GM21825 (cell line): ENCODE measurements at regions not wholly inside any gene's neighbourhood (a gene's known extent, or its start where the extent isn't known, plus 50 kb on each side); places are given as distances from the start of the nearest gene placed in this dataset.
"Not testable (repeated sequence)": the region's sequence is repeated elsewhere in the genome, so short reads cannot be mapped to it uniquely, and the experiment has no call there.

Experiments used
- ATAC-seq: cut with Tn5 transposase; IDR thresholded peaks from one replicate; pipeline ENCODE4 v1.9.1; 2021; ENCODE audit warnings: mild to moderate bottlenecking, moderate library complexity; ENCODE audit not compliant: unreplicated experiment

DNA sequence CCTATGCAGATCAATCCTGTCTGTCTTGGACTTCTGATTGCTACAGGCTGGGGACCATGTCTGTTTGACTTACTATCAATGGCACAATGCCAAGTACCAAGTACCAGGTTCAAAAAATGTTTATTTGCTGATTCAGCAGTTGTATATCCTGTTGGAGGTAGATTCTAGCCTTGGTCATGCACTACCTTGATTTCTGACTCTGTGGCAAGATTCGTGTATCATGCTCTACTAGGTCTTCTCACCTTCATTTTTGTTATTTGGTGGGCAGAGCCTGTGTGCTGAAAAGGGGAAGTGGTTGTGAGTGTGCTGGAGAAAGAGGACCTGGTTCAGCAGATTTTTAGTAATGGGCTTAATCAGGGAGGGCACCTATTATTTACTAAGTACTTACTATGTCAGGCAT, 192.4 kb upstream of the MYLIP start:
- peak; percentile 81 for ATAC-seq

- ATAC-seq, result no peak
Observed at GRCh38 chr6:15935661-15936060, 193.2 kb upstream of the MYLIP start.

DNA sequence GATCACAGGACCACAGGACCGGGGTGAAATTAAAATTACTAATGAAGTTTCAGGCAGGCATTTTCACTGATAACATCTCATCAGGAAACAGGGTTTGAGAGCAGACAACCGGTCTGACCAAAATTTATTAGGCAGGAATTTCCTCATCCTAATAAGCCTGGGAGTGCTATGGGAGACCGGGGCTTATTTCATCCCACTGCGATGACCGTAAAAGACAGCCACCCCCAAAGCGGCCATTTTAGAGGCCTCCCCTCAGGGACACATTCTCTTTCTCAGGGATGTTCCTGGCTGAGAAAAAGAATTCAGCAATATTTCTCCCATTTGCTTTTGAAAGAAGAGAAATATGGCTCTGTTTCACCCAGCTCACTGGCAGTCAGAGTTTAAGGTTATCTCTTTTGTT, 197.2 kb upstream of the MYLIP start:
- ATAC-seq, result not testable (repeated sequence)

GRCh38 chr6:15930207-15930606, 198.7 kb upstream of the MYLIP start:
- ATAC-seq, result no peak

- ATAC-seq, result no peak
Observed at GRCh38 chr6:15929685-15930084, 199.2 kb upstream of the MYLIP start.

GRCh38 chr6:15927531-15928225, 201.2 kb upstream of the MYLIP start:
- no peak for ATAC-seq

GRCh38 chr6:15926256-15926655, 202.6 kb upstream of the MYLIP start:
- no peak for ATAC-seq

DNA sequence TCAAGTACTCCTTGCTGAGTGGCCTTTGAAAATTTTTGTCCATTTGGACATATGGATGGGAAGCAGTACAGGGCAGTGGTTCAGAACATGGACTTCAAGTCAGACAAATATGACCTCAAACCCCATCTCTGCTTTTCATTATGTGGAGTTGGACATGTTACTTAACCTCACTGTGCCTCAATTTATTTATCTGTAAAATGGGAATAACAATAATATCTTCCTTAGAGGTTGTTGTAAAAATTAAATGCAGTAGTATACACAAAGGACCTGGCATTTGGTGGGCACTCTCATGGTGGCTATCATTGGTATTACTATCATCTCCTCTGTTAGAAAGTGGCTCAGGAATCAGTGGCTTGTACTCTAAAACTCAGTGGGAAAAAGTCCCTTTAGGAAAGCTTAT, 204.0 kb upstream of the MYLIP start:
- ATAC-seq, result no peak

GRCh38 chr6:15922510-15923250, 206.2 kb upstream of the MYLIP start:
- no peak for ATAC-seq

DNA sequence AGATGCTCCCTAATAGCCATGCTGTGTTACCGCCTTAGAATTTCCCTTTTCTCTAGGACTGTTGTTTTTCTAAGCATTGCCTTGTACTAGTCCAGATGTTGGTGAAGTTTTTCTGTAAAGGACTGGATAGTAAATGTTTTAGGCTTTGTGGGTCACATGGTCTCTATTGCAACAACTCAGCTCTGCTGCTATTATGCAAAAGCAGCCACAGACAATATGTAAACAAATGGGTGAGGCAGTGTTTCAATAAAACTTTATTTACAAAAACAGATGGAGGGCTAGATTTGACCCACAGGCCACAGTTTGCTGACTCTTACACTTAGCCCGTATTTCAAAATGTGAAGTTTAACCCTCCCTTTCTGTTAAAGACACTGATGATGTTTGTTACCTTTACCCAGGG, 207.6 kb upstream of the MYLIP start:
- no peak for ATAC-seq

GRCh38 chr6:15916581-15916980, 212.3 kb upstream of the MYLIP start:
- no peak for ATAC-seq

- no peak for ATAC-seq
Observed at GRCh38 chr6:15915508-15916178, 213.2 kb upstream of the MYLIP start.

DNA sequence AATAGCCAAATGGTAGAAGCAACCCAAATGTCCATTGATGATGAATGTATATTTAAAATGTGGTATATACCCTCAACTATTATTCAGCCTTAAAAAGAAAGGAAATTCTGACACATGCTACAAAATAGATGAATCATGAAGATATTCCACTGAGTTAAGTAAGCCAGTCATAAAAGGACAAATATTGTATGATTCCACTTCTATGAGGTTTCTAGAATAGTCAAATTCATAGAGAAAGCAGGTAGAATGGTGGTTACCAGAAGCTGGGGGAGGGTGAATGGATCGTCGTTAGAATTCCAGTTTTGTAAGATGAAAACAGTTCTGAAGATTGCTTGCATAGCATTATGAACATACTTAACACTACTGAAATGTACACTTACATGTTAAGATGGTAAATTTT, 214.3 kb upstream of the MYLIP start:
- no peak for ATAC-seq

DNA sequence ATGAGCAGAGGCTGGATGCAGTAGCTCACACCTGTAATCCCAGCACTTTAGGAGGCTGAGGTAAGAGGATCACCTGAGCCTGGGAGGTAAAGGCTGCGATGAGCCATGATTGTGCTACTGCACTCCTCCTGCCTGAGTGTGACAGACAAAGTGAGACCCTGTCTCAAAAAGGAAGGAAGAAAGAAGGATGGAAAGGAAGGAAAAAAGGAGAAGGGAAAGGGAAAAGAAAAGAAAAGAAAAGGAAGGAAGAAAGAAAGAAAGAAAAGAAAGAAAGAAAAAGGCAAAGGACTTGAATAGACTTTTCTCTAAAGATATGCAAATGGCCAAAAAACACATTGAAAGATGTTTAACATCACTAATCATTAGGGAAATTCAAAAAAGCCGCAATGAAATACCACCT, 215.3 kb upstream of the MYLIP start:
- ATAC-seq, result no peak

GRCh38 chr6:15912505-15913400, 216.1 kb upstream of the MYLIP start:
- ATAC-seq, result no peak

DNA sequence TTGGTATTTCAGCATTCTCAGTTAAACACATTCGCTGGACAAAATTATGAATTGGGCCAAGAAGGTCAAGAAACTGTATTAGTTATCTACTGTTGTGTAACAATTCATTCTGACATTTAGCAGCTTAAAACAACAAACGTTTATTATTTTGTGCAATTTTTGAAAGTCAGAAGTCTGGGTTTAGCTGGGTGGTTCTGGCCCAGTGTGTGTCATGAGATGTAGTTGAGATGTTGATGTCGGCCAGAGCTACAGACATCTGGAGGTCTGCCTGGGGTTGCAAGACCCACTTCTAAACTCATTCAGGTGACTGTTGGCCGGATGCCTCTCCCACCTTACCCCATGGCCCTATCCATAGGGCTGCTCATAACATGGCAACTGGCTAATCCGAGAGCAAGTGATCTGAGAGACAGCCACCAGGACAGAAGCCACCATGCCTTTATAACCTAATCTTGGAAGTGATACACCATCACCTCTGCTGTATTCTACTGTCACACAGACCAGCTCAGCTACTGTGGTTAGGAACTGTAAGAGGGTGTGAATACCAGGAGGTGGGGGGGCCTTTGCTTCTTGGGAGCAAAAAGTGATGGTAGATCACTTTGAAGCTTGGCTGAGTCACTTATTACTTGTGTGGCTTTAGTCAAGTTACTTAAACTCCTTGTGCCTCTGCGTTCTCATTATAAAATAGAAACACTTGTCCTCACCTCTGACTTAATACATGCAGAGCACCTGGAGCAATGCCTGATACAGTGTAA, 217.0 kb upstream of the MYLIP start:
- ATAC-seq, result no peak

DNA sequence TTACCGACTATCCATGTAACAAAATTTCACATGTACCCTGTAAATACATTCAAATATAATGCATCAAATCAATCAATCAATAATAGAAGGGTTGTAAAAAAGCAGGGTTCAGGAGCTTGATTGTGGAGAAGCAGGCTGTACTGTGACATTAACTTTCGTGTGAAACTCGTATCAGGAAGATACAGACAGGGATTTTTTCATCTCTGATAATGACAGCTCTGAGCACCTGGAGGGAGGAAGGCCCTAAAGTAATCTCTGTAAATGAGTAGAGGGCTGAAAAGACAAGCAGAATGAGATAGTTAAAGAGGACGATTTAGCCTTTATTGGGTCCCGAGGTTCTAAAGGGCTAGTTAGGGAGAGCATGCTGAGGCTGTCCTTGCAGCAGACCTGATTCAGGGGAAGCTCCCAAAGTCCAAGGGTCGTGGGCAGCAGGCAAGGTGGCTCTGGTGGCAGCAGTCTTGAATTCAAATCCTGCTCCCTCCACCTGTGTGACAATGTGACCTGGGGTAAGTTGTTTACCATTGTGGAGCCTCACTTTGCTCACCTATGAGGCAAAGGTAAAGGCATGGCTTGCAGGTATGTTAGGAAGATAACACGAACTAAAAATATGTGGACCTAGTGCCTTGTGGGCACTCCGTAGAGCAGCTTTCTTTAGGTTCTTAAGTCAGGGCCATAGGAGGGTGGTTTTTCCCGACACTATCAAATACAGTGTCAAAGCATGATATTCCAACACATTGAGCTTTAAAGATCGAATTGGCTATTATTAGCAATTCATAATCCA, 219.4 kb upstream of the MYLIP start:
- ATAC-seq, result no peak

GRCh38 chr6:15908871-15909270, 220.0 kb upstream of the MYLIP start:
- ATAC-seq, result no peak

GRCh38 chr6:15907914-15908518, 220.9 kb upstream of the MYLIP start:
- ATAC-seq, result no peak
